ACHN (cell line): ENCODE measurements at regions not wholly inside any gene's neighbourhood (a gene's known extent, or its start where the extent isn't known, plus 50 kb on each side); places are given as distances from the start of the nearest gene placed in this dataset.
"Not testable (repeated sequence)": the region's sequence is repeated elsewhere in the genome, so short reads cannot be mapped to it uniquely, and the experiment has no call there.

ENCODE experiments used
- DNase-seq: peaks from one replicate; pipeline ENCODE4 v3.0.0-alpha.2; 2015
- in situ Hi-C: cut with HindIII; loops from 2 replicates; pipeline ENCODE4 v1.10.0; 2017; ENCODE audit warnings: low sequenced_read_pairs, low pct_ligation_motif_present, low pct_unique_long_range_greater_than_20kb

DNA sequence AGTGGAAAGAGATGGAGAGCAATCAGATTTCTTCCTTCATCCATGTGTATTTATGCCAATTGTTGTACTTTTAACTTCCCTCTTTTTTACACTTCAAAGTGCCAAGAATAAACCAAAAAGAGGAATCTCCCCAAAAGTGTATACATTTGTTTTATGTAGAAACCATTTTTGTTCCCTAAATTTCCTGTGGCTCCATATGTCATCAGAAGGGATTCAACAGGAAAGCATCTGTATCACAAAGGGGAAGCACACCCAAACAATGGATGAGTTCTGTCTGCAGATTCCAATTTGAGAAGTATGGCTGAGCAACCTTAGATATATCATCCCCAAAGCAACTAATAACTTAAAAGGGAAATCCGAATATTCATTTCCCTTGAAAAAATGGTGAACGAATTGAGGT lies 275.0 kb downstream of the MREG start:
- in situ Hi-C loops: no loop called here

DNA sequence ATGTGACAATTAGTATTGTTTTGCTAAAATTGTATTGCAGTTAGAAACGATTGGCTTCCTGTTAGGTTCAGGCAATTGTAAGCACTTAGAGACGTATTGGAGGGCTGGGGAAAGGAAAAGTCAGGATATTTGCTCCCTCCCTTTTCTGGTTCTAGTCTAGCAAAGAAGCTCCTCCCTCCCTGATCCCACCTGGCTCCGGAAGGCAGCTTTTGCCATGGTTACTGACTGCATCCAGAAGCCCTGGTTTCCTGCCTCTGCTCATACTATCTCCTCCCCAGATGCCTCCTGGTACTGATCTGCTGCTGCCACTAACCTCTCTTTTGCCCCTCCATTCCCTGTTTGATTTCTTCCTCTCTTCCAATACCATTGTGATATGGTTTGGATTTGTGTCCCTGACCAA lies 275.9 kb downstream of the MREG start:
- no peak for DNase-seq
- in situ Hi-C loops: no loop called here

More for the DNA sequence above, 275.0 kb downstream of the MREG start:
- DNase-seq: no peak

DNA sequence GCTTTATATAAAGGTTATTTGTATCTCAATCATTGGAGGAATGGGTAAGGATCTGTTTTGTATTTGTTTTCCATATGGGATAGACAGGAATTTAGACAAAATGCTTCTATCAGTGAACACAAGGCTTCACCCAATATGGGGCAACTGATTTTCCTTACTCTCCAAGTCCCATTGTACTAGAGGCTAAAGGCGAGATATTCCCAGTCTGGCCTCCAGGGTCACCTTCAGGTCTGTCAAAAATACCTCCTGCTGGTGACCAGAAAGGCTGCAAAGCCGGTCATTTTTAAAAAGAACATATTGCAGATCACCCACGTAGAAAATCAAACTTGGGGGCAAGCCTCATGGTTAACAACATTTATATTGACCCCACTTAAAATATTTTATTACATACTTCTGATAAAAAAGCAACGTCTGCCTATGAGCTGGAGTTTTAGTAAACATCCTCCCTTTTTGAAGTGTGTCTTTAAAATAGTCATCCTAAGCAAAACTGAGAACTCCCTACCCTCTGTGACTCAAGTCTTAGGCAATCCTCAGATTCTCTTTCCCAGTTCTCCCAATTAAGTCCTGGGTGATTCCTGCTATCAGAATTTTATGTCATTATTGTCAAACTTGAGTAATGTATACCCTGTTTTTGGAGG lies 276.6 kb downstream of the MREG start:
- in situ Hi-C loops: no loop called here
- peak; percentile 38 for DNase-seq

DNA sequence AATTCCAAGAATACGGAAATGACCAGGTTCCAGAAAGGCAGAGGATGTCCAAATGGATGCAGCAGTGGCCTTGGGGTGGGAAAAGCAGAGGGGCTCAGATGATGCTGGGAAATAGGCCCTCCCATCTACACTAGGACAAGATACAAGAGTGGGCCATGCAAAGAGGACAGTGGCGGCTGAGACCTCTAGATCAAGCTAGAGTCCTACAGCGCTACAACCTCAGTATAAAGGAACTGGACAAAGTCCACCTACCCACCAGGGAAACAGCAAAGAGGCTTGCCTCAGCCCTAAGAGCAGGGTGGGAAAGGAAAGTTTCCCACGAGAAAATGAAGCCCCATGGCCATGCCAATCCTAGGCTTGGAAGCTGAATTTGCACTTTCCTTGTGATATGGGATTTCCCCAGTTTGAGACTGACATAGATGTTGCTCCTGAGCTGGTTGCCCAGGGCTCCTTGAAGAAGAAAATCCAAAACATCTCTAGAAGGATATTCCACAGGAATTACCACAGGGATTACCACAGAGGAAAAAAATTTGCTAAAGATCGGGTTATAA lies 282.2 kb downstream of the MREG start:
- DNase-seq: no peak
- in situ Hi-C loops: no loop called here

DNA sequence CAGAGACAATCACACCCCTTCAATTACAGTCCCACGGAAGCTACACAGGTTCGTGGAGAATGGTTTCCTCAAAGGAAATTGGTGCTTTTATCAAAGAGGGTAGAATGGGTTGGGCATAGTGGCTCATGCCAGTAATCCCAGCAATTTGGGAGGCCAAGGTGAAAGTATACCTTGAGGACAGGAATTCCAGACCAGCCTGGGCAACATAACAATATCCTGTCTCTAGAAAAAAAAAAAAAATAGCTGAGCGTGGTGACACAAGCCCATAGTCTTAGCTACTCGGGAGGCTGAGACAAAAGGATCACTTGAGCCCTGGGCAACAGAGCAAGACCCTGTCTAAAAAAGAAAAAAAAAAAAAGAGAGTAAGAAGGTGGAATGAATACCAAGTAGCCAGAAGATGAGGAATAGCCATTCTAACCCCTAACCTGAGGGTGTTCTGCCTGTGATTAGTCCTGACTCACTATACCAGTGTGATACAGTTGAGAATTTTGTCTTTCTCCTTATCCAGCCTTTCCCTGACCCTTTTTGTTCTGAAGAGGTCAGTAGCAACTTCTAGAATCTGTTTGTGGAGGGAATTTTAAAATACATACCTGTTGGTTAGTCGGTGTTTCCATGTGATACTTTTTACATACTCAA lies 283.2 kb downstream of the MREG start:
- in situ Hi-C loops: no loop called here
- no peak for DNase-seq

DNA sequence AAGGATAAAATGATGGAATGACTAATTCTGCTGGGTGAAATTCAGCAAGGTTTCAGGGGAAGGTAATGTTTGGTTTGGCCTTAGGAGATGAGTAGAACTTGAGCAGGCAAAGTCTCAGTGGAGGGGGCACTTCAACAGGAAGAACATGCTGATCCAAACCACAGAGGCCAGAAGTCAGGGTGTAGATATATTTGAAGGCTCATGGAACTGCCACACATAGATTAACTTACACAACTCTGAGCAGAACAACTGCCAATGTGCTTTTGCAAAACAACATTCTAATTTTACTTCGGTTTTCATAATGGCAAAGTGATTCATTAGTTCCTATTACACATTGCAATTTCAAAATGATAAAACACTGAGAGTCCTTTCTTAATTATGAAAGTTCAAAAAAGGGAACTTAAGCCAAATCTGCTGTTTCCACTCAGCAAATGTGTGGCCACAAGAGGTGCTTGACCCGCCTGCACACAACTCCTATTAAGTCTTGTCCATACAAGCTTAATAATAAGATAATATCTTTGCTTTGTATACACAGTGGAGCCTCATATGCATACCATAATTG lies 284.8 kb downstream of the MREG start:
- in situ Hi-C loops: no loop called here
- DNase-seq: no peak

DNA sequence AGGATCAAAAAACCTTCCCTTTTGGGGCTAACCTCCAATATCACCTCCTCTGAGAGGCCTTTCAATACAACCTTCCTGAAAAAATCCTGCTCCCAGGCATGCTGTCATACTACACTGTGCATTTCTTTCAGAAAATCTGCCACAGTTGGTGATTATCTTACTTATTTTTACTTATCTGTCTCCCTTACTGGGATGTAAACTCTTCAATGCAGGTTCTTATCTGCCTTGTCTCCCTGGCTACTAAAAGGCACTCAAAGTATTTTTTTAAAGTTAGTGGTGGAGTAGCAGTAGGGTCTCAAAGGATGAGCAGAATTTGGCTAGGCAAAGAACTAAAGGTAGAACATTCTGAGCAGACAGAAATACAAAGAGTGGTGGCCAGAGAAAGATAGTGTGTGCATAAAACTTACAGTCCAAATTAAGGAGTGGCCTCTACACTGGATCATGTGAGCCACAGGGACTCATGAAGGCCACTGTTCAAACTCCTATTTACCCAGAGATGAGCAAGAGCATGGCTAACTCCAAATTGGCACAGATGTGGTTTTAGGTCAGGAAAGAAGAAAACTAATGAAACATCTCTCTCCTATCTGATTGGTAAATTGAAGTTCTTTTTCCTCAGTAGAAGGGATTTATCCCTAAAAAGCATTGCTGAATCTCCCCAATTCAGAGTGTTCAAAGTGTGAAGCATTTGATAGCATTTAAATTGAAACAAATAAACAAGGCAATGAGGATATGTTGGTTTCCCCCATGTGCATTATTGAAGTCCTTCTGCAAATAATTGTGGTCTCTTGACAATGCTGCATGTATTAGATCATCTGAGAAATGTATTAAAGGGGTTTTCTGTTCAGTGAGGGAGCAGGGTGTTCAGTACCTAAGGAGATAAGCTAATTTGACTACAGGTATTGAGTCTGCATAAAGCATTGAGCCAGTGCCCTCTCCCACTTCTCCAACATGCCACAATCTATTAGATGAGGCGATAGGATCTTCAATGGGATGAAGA lies 285.5 kb downstream of the MREG start:
- in situ Hi-C loops: no loop called here
- no peak for DNase-seq

DNA sequence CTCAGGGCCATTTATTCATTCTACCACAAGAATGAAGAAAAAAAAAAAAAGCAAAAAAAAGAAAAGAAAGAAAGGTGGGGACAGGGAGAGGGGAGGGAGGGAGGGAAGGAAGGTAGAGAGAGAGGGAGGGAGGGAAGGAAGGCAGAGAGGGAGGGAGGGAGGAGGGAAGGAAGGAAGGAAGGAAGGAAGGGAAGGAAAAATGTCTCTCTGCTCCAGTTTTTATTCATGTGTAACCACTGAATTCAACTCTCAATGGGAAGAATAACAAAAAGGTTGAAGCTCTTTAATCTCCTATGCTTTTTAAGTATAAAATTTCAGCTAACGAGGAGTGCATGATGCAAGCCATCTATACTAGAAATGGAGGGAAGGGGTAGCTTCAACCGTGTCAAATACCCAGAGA lies 287.3 kb downstream of the MREG start:
- DNase-seq: no peak
- in situ Hi-C loops: no loop called here

DNA sequence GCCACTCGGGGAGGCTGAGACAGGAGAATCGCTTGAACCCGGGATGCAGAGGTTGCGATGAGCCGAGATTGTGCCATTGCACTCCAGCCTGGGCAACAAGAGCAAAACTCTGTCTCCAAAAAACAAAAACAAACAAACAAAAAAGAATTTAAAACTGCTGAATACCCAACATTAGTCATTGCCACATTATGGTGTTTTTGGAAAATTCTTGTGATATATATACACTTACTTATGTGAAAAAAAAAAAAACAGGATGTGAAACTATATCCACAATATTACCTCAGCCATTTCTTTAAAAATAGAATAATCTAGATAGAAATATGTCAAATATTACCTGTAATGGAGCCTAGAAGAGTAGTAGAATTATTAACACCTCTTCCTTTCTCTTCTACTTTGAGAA lies 288.3 kb upstream of the FN1 start:
- DNase-seq: no peak
- in situ Hi-C loops: no loop called here

DNA sequence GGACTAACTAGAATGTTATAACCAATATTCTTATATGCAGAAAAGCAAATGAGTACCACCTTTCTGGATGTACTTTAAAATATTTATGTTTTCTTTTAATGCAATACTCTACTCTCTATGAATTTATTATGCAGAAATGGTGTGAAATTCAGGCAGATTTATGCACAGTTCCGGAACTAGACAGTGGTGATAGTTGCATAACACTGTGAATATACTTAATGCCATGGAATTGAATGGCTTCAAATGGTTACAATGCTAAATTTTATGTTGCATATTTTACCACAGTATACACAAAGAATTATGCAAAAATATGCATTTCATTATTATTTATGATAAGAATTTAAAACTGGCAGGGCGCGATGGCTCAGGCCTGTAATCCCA lies 287.8 kb upstream of the FN1 start:
- in situ Hi-C loops: no loop called here
- DNase-seq: no peak

DNA sequence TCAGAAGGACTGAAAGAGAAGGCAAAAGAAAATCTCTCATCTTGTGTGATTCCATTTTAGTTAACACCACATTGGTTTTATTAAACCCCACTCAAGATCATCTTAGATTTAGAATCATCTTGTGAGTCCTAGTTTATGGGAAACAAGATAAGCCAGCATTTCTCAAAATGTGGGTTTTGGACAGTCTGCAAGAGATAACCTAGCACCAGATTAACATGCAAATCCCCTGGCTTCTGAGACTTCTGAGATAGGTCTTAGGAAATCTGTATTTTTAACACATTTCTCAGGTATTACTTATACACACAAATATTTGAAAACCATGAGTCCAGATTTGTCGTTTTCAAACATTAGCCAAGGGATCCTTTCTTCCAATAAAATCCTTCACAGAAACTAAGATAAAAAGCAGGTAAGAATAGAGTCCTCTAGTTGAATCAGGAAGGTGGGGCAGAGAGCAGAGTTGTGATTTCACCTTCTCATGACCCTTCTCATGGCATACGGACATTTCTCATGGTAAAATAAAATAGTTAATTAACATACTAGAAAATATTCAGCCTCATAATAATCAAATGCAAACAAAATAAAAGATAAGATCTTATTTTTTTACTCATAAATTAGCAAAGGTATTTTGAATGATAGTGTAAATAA lies 287.2 kb upstream of the FN1 start:
- DNase-seq: no peak
- in situ Hi-C loops: no loop called here

DNA sequence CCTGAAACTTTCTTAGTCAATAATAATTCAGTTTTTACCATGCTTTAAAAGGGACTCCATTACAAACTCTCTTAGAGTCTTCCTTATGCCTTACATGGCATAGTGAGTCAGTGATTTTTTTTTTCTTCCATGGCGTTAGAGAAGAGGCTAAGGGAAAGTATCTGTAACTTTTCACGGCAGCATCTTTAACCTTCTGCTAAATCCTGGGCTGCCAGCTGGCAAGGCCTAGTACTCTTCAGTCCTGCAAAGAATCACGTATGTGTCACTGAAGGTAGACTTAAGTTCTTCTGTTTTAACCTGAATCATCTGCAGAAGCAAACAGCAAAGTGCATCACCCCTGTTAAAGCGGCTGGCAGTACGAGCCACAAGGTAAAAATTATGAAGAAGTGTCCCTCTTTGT lies 286.3 kb upstream of the FN1 start:
- DNase-seq: no peak
- in situ Hi-C loops: no loop called here

DNA sequence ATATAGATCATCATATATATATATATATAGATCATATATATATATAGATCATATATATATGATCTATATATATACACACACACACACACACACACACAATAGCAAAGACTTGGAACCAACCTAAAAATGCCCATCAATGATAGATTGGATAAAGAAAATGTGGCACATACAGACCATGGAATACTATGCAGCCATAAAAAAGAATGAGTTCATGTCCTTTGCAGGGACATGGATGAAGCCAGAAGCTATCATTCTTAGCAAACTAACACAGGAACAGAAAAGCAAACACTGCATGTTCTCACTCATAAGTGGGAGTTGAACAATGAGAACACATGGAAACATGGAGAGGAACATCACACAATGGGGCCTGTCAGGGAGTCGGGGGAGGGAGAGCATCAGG lies 285.6 kb upstream of the FN1 start:
- in situ Hi-C loops, DNase-seq: not testable (repeated sequence)

DNA sequence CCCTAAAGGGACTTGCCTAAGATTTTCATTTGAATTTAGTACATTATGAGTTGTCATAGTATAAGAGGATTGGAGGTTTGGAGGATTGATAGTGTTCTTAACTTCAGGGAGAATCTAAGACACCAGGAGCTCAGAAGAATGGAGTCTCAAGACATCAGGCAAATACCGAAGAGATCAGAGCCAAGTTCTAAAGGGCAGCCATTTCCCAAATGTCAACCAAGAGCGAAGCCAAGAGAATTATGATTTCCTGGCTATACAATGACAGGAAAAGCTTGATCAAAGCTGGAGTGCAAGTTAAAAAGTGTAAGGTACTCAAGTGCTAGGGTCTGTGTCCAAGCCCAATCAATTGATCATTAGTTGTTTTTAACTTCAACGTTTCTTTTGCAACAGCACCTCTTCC lies 283.0 kb upstream of the FN1 start:
- no peak for DNase-seq
- in situ Hi-C loops: no loop called here

DNA sequence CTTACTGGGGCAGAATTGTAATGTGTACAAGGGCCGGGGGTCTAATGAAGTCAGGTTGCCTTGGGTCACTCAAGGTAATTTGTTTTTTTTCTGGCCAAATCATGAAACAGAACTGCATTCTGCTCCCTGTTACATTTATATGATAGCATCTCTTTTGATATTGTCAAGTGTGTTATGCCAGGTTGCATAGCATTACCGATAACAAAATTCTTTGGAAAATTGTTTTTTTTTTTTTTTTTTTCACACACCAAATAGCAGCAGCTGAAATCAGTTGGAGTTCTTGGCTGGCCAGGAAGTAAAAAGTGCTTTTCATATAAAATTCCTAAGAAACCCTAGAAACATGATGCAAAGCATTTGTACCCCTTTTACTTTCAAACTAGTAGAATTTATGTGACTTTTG lies 282.6 kb upstream of the FN1 start:
- DNase-seq: no peak
- in situ Hi-C loops: no loop called here

DNA sequence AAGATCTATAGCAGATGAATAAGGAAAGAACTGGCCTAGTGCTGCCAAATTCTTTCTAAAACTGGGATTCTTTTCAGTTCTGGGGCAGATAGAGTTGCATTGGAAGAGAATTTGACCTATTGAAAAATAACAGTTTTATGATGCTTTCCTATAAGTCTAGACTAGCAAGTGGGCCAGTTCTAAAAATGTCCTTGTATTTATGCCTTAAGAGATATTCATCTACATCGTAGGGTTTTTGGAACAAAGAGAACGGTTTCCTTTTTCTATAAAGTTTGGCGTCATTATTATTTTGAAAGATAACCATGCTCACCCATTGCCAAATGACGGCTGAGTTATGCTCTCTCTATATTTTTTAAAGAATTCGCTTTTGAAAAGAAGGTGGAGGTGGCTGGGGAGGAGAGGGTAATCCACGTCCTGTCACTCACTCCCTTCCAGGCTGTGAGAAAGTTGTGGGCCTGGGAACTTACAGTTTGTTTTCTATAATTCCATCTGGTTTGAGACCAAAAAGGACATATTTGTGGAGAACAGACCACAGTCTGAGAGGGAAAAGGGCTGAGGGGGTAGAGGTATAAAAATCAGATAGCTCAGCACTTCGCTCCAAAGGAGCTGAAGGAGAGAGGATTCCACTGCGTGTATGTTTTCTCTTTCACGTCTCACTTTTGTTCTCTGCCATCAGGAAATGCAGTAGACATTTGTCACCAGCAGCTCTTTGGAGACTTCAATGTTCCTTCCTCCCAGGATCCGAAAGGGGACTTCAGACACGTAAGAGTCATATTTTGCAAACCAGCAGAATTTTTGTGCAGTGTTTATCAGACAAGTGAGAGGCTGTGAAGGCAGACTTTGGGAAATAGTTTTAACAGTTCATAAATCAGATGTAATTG lies 281.9 kb upstream of the FN1 start:
- in situ Hi-C loops: no loop called here
- no peak for DNase-seq

DNA sequence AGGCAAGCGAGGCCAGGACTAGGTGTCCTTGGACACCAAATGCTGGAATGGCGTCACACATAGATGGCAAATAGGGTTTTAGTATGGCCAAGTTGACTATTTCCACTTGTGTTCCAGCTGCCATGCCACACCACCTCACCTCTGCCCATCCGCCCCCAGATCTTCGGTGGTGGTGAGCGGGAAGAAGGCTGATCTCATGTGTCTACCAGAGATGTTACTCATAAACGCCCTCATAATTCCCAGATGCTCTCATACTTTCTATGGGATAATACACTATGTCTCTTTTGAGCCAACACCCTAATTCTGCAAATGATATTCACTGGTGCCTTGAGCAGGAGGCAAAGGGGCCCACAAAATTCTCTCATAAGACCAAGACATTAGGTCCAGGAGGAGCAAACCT lies 281.1 kb upstream of the FN1 start:
- no peak for DNase-seq
- in situ Hi-C loops: no loop called here
